K562 (cell line): ENCODE measurements at regions not wholly inside any gene's neighbourhood (a gene's known extent, or its start where the extent isn't known, plus 50 kb on each side); places are given as distances from the start of the nearest gene placed in this dataset.

Source experiments
- BRF2 ChIP-seq: IDR thresholded peaks from 3 replicates; pipeline ENCODE4 v1.6.1; 2011; ENCODE audit warnings: borderline replicate concordance, mild to moderate bottlenecking; ENCODE audit not compliant: insufficient read length, insufficient read depth
- E2F1 ChIP-seq: sonication (generic); formaldehyde crosslinking; IDR thresholded peaks from 2 replicates; pipeline ENCODE4 v1.8.1; 2023; ENCODE audit warnings: mild to moderate bottlenecking, missing genetic modification reagents, moderate library complexity
- GABPB2 ChIP-seq: fragments of 250-450 bp; sonication (Bioruptor Pico); conservative IDR thresholded peaks from 2 replicates; pipeline ENCODE4 v1.5.1; 2021; ENCODE audit warnings: mild to moderate bottlenecking
- KAT7 ChIP-seq: sonication (generic); formaldehyde crosslinking; IDR thresholded peaks from 2 replicates; pipeline ENCODE4 v1.8.0; 2022; ENCODE audit warnings: missing genetic modification reagents, mild to moderate bottlenecking, borderline replicate concordance
- MBD1 ChIP-seq: fragments of 250-450 bp; sonication (Bioruptor Pico); IDR thresholded peaks from 2 replicates; pipeline ENCODE4 v1.8.0; 2022; ENCODE audit warnings: inconsistent platforms
- NFIC ChIP-seq: fragments of 450-650 bp; IDR thresholded peaks from 2 replicates; pipeline ENCODE4 v1.6.1; 2017; ENCODE audit warnings: mild to moderate bottlenecking, inconsistent platforms
- NFXL1 ChIP-seq: fragments of 450-650 bp; formaldehyde crosslinking; IDR thresholded peaks from 2 replicates; pipeline ENCODE4 v1.4.0; 2021; ENCODE audit warnings: mild to moderate bottlenecking
- OTX1 ChIP-seq: fragments of 450-650 bp; formaldehyde crosslinking; IDR thresholded peaks from 2 replicates; pipeline ENCODE4 v1.4.0; 2022; ENCODE audit warnings: mild to moderate bottlenecking
- PRMT5 ChIP-seq: sonication (generic); formaldehyde crosslinking; IDR thresholded peaks from 2 replicates; pipeline ENCODE4 v1.5.0; 2020; ENCODE audit warnings: missing genetic modification reagents
- RBBP5 ChIP-seq: fragments of 200-600 bp; sonication (generic); IDR thresholded peaks from 2 replicates; pipeline ENCODE4 v1.6.1; 2012; ENCODE audit warnings: borderline replicate concordance, mild to moderate bottlenecking, low read length, control low read depth, inconsistent platforms; ENCODE audit not compliant: insufficient read depth, poor library complexity, severe bottlenecking
- SAFB ChIP-seq: fragments of 200-400 bp; formaldehyde crosslinking; IDR thresholded peaks from 2 replicates; pipeline ENCODE4 v1.6.1; 2017; ENCODE audit warnings: low read depth, low read length, borderline replicate concordance
- SNAPC5 ChIP-seq: fragments of 250-450 bp; sonication (Bioruptor Pico); IDR thresholded peaks from 2 replicates; pipeline ENCODE4 v1.8.0; 2021; ENCODE audit warnings: moderate library complexity, mild to moderate bottlenecking, inconsistent platforms
- TEAD4 ChIP-seq, 2 experiments: sonication (generic) in 1 of 2; formaldehyde crosslinking in 1 of 2; IDR thresholded peaks; 2 replicates each; pipeline versions ENCODE4 v1.6.1 to v1.8.0; 2012 to 2022; ENCODE audit warnings: borderline replicate concordance in 1 of 2, inconsistent platforms in 1 of 2, low read length in 1 of 2, mild to moderate bottlenecking in 1 of 2, missing genetic modification reagents in 1 of 2
- ZFX ChIP-seq: sonication (generic); formaldehyde crosslinking; IDR thresholded peaks from 2 replicates; pipeline ENCODE4 v1.8.0; 2022; ENCODE audit warnings: mild to moderate bottlenecking, missing genetic modification reagents, moderate library complexity
- ZMIZ1 ChIP-seq, 2 experiments: fragments of 150-350 bp in 1 of 2; IDR thresholded peaks; 2 replicates each; pipeline ENCODE4 v1.6.1; 2012 to 2016; ENCODE audit warnings: low read depth in 2 of 2, low read length in 2 of 2, mild to moderate bottlenecking in 1 of 2, moderate library complexity in 1 of 2
- ZNF165 ChIP-seq: fragments of 250-450 bp; sonication (Bioruptor Pico); IDR thresholded peaks from 2 replicates; pipeline ENCODE4 v1.4.0; 2020; ENCODE audit warnings: borderline replicate concordance
- TF ChIP-seq, protein P1 (sequence below): sonication (generic); formaldehyde crosslinking; IDR thresholded peaks from 2 replicates; pipeline ENCODE4 v1.8.0; 2022; ENCODE audit warnings: mild to moderate bottlenecking, missing genetic modification reagents

GRCh38 chr6:27684264-27685211 is 211.6 kb upstream of the ZNF184 start (continued):
- TF ChIP-seq E2F1 (CRISPR knock-in tag), result peak; percentile 48; the same call in 1 of the 2 replicates
- no peak for TF ChIP-seq PRMT5 (CRISPR knock-in tag)
- no peak for TF ChIP-seq SNAPC5 (CRISPR knock-in tag)
- no peak; the same call in none of the 2 replicates for TF ChIP-seq TEAD4 (IDR thresholded peaks at IDR 0.05; ENCODE audit: low read length)
- no peak for TF ChIP-seq TEAD4 (CRISPR knock-in tag; IDR thresholded peaks at IDR 0.05; ENCODE audit: borderline replicate concordance)
- TF ChIP-seq ZNF165 (CRISPR knock-in tag), result no peak
- peak; percentile 89; the same call in 1 of the 2 replicates for TF ChIP-seq GABPB2 (CRISPR knock-in tag)
- no peak for TF ChIP-seq SAFB
- TF ChIP-seq OTX1, result 0 out of 2 replicates have a peak, but pooled peaks have one; percentile 26
- TF ChIP-seq KAT7 (CRISPR knock-in tag), result 0 out of 2 replicates have a peak, but pooled peaks have one; percentile 30
- TF ChIP-seq RBBP5, result no peak
- peak; percentile 65 for TF ChIP-seq NFIC
- TF ChIP-seq, protein P1, sequence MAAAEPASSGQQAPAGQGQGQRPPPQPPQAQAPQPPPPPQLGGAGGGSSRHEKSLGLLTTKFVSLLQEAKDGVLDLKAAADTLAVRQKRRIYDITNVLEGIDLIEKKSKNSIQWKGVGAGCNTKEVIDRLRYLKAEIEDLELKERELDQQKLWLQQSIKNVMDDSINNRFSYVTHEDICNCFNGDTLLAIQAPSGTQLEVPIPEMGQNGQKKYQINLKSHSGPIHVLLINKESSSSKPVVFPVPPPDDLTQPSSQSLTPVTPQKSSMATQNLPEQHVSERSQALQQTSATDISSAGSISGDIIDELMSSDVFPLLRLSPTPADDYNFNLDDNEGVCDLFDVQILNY (CRISPR knock-in tag), result no peak
- no peak for TF ChIP-seq BRF2
- peak; percentile 46; the same call in 1 of the 2 replicates for TF ChIP-seq ZFX
- peak; percentile 65; the same call in 1 of the 2 replicates for TF ChIP-seq MBD1
- TF ChIP-seq NFXL1 (CRISPR knock-in tag), result no peak
- TF ChIP-seq ZMIZ1 (IDR thresholded peaks at IDR 0.05; ENCODE audit: low read depth in 2 of 2, low read length in 2 of 2), result no peak
